DND-41 (cell line): ENCODE measurements at regions not wholly inside any gene's neighbourhood (a gene's known extent, or its start where the extent isn't known, plus 50 kb on each side); places are given as distances from the start of the nearest gene placed in this dataset.

Source experiments
- ATAC-seq: fragments of 200-7000 bp; cut with Tn5 transposase; 3 replicates; pipeline ENCODE4 v1.9.1; 2021; ENCODE audit warnings: low read depth; ENCODE audit not compliant: insufficient read depth
- DNase-seq: peaks from one replicate; pipeline ENCODE4 v3.0.0-alpha.2; 2020
- H2AFZ ChIP-seq: 2 replicates; pipeline ENCODE4 v1.6.0; 2012; ENCODE audit warnings: low read depth, low read length
- H3K27ac ChIP-seq: 2 replicates; pipeline ENCODE4 v1.5.1; 2012; ENCODE audit warnings: low read length, inconsistent platforms
- H3K27me3 ChIP-seq: fragments of 200-600 bp; sonication (generic); 2 replicates; pipeline ENCODE4 v1.6.0; 2012; ENCODE audit warnings: low read length, mild to moderate bottlenecking, inconsistent platforms; ENCODE audit not compliant: insufficient read depth, poor library complexity
- H3K36me3 ChIP-seq: 2 replicates; pipeline ENCODE4 v1.5.1; 2012; ENCODE audit warnings: low read length, inconsistent platforms; ENCODE audit not compliant: insufficient read depth
- H3K4me1 ChIP-seq: 2 replicates; pipeline ENCODE4 v1.5.1; 2012; ENCODE audit warnings: mild to moderate bottlenecking, low read length; ENCODE audit not compliant: insufficient read depth
- H3K4me2 ChIP-seq: 2 replicates; pipeline ENCODE4 v1.6.0; 2012; ENCODE audit warnings: mild to moderate bottlenecking, moderate library complexity, low read length, inconsistent platforms; ENCODE audit not compliant: insufficient read depth
- H3K4me3 ChIP-seq, 2 experiments: fragments of 200-600 bp in 1 of 2; shearing (Covaris generic) in 1 of 2; 2 replicates each; pipeline ENCODE4 v1.5.1; 2012 to 2016; ENCODE audit warnings: inconsistent platforms in 2 of 2, low read length in 2 of 2, mild to moderate bottlenecking in 2 of 2, low read depth in 1 of 2, moderate library complexity in 1 of 2
- H3K79me2 ChIP-seq: 2 replicates; pipeline ENCODE4 v1.6.0; 2012; ENCODE audit warnings: low read length, inconsistent platforms; ENCODE audit not compliant: insufficient read depth
- H3K9ac ChIP-seq: 2 replicates; pipeline ENCODE4 v1.6.0; 2012; ENCODE audit warnings: low read depth, mild to moderate bottlenecking, inconsistent platforms, low read length, moderate library complexity
- H3K9me3 ChIP-seq: 2 replicates; pipeline ENCODE4 v1.5.1; 2012; ENCODE audit warnings: low read length, moderate library complexity, mild to moderate bottlenecking, inconsistent platforms; ENCODE audit not compliant: insufficient read depth, severe bottlenecking
- H4K20me1 ChIP-seq: 2 replicates; pipeline ENCODE4 v1.6.0; 2012; ENCODE audit warnings: low read length; ENCODE audit not compliant: insufficient read depth
- CTCF ChIP-seq: IDR thresholded peaks from 2 replicates; pipeline ENCODE4 v1.5.1; 2012; ENCODE audit warnings: borderline replicate concordance, low read length, moderate library complexity, mild to moderate bottlenecking; ENCODE audit not compliant: poor library complexity, severe bottlenecking; ENCODE audit errors: extremely low read depth
- EZH2 ChIP-seq: IDR thresholded peaks from 3 replicates; pipeline ENCODE4 v1.6.1; 2012; ENCODE audit warnings: borderline replicate concordance, low read depth, mild to moderate bottlenecking, moderate library complexity, low read length, inconsistent platforms; ENCODE audit not compliant: severe bottlenecking

DNA sequence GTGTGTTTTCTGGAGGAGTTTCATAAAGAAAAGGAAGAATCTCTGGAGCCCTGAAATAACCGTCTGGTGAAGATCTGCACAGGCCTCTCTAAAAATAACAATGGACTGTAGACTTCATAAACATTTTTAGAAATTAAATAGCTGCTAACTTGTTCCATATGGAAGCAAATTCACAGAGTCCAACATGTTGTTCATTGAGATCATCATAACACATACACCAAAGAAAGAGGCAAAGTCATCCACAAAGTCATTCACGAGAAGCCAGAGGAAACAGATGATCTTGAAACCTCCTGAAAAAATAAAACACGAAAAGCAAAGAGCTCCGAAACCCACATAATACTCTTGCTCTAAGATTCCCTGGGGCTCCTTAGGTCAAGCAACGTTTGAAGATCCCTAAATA lies 347.8 kb downstream of the EFNA5 start:
- Histone ChIP-seq H3K9me3 (no peaks in the 10 kb centered on the region), H3K4me1 (no peaks in the 10 kb centered on the region), H3K4me3 (no peak overlapping the region), H3K9ac (no peak overlapping the region), H3K4me2 (no peak overlapping the region), H2AFZ (no peak overlapping the region), H4K20me1 (no peaks in the 10 kb centered on the region), H3K79me2 (no peaks in the 10 kb centered on the region), H3K27me3 (no peaks in the 10 kb centered on the region), H3K36me3 (no peaks in the 10 kb centered on the region), H3K27ac (no peak overlapping the region)
- ATAC-seq (no peak), DNase-seq (no peak)
- TF ChIP-seq CTCF: no peak
- no peak for TF ChIP-seq EZH2

DNA sequence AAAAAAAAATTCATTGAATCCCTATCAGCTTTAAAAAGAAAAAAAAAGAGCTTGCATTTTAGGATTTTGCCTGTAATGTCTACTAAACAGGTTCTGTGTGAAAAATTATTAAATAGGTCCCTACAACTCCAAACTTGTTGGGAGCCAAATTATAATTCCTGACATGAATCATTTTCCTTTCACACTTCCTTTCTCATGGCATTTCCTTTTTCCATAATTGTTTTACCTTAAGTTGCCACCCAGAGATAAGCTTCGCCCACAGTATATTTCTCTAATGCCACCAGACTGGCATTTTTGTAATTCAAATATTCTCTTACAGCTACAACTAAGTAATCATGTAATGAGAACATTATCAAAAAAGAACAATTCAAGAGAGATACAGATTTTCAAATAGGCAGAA lies 348.8 kb downstream of the EFNA5 start:
- H3K4me1 ChIP-seq: no peaks in the 10 kb centered on the region
- no peaks in the 10 kb centered on the region for H3K27me3 ChIP-seq
- no peak overlapping the region for H2AFZ ChIP-seq
- H3K9me3 ChIP-seq: no peaks in the 10 kb centered on the region
- no peaks in the 10 kb centered on the region for H3K79me2 ChIP-seq
- H3K36me3 ChIP-seq: no peaks in the 10 kb centered on the region
- H3K4me3 ChIP-seq: no peak overlapping the region
- TF ChIP-seq EZH2: no peak
- TF ChIP-seq CTCF: no peak
- ATAC-seq (no peak), DNase-seq (no peak)
- H3K4me2 ChIP-seq: no peak overlapping the region
- no peak overlapping the region for H3K27ac ChIP-seq
- no peaks in the 10 kb centered on the region for H4K20me1 ChIP-seq
- H3K9ac ChIP-seq: no peak overlapping the region

- H3K4me2 ChIP-seq: no peak overlapping the region
- H3K9me3 ChIP-seq: no peaks in the 10 kb centered on the region
- ATAC-seq: no peak
- no peaks in the 10 kb centered on the region for H4K20me1 ChIP-seq
- H3K79me2 ChIP-seq: no peaks in the 10 kb centered on the region
- TF ChIP-seq EZH2 (no peak), CTCF (no peak)
- DNase-seq: no peak
- H3K27ac ChIP-seq: no peak overlapping the region
- no peak overlapping the region for H3K4me3 ChIP-seq
- H3K27me3 ChIP-seq: no peaks in the 10 kb centered on the region
- no peak overlapping the region for H3K9ac ChIP-seq
- no peak overlapping the region for H2AFZ ChIP-seq
- no peaks in the 10 kb centered on the region for H3K4me1 ChIP-seq
- H3K36me3 ChIP-seq: no peaks in the 10 kb centered on the region
These were observed 349.9 kb downstream of the EFNA5 start for GRCh38 chr5:107320846-107321245.

- no peaks in the 10 kb centered on the region for H3K27me3 ChIP-seq
- no peaks in the 10 kb centered on the region for H3K36me3 ChIP-seq
- no peaks in the 10 kb centered on the region for H3K9me3 ChIP-seq
- no peak overlapping the region for H3K27ac ChIP-seq
- no peak overlapping the region for H2AFZ ChIP-seq
- H3K79me2 ChIP-seq: no peaks in the 10 kb centered on the region
- DNase-seq: no peak
- no peak overlapping the region for H3K4me3 ChIP-seq
- H4K20me1 ChIP-seq: no peaks in the 10 kb centered on the region
- H3K4me2 ChIP-seq: no peak overlapping the region
- no peak overlapping the region for H3K9ac ChIP-seq
- no peaks in the 10 kb centered on the region for H3K4me1 ChIP-seq
- no peak for TF ChIP-seq EZH2
- no peak for TF ChIP-seq CTCF
- no peak for ATAC-seq
These were observed 350.4 kb downstream of the EFNA5 start for GRCh38 chr5:107320376-107320775.
